ENCODE measurements at regions not wholly inside any gene's neighbourhood (a gene's known extent, or its start where the extent isn't known, plus 50 kb on each side); places are given as distances from the start of the nearest gene placed in this dataset.

DNA sequence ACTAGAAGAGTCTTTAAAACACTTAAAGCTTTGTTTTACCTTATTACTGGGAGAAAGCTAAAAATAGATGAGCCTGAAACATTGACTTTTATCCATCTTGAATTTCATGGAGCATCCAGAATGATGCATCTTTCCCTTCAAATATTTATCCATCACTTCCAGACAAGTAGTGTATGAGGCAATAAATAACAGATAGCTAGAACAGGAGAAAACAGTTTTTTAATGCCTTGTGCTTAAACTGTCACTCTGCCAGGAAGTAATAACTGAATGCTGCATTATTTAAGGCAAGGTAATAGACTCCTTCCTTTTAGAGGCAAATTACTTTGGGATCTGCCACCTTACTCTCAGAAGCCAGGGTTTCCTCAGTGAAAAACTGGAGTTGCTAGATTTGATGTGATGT is 225.8 kb upstream of the NAALADL2 start:
- TF ChIP-seq, protein P1, sequence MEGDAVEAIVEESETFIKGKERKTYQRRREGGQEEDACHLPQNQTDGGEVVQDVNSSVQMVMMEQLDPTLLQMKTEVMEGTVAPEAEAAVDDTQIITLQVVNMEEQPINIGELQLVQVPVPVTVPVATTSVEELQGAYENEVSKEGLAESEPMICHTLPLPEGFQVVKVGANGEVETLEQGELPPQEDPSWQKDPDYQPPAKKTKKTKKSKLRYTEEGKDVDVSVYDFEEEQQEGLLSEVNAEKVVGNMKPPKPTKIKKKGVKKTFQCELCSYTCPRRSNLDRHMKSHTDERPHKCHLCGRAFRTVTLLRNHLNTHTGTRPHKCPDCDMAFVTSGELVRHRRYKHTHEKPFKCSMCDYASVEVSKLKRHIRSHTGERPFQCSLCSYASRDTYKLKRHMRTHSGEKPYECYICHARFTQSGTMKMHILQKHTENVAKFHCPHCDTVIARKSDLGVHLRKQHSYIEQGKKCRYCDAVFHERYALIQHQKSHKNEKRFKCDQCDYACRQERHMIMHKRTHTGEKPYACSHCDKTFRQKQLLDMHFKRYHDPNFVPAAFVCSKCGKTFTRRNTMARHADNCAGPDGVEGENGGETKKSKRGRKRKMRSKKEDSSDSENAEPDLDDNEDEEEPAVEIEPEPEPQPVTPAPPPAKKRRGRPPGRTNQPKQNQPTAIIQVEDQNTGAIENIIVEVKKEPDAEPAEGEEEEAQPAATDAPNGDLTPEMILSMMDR (IDR thresholded peaks at IDR 0.05; ENCODE audit: low read depth, low read length, missing control alignments), result no peak
- no peak overlapping the region for H3K4me3 ChIP-seq (ENCODE audit: low read depth, low read length)
- no peak for DNase-seq (ENCODE audit: low read depth)
- in situ Hi-C loops (cut with HindIII; ENCODE audit: low sequenced_read_pairs), result no loop called here

DNA sequence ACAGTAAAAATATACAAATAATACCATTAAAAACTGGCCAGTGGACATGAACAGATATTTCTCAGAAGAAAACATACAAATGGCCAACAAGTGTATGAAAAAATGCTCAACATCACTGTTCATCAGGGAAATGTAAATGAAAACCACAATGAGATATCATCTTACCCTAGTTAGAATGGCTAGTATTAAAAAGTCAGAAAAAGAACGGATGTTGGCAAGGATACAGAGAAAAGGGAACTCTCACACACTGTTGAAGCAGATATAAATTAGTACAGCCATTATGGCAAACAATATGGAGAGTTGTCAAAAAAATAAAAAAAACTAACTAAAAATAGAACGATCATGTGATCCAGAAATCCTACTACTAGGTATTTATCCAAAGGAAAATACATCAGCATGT is 222.7 kb upstream of the NAALADL2 start:
- no peak overlapping the region for H3K4me3 ChIP-seq (ENCODE audit: low read depth, low read length)
- no peak for DNase-seq (ENCODE audit: low read depth)
- in situ Hi-C loops (cut with HindIII; ENCODE audit: low sequenced_read_pairs), result no loop called here
- TF ChIP-seq, protein P1 (IDR thresholded peaks at IDR 0.05; ENCODE audit: low read depth, low read length, missing control alignments), result no peak

DNA sequence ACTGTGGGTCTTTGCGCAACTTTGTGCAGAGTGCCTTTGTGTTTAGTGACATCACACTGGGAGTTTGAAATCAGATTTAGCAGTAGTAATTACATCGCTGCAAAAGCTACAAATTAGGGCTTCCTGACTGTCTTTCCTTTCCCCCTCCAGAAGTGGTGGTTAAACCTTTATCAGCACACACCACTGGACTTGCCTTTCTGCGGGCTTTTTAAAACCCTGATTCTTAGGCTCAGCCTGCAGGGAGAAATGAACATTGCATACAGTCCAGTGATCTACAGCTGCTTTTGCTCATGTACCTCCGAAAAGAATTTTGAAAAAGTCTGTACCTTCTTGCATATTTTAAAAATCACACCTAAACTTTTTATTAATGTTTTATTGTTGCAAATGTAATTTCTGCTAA is 219.7 kb upstream of the NAALADL2 start:
- no peak overlapping the region for H3K4me3 ChIP-seq (ENCODE audit: low read depth, low read length)
- TF ChIP-seq, protein P1 (IDR thresholded peaks at IDR 0.05; ENCODE audit: low read depth, low read length, missing control alignments), result no peak
- in situ Hi-C loops (cut with HindIII; ENCODE audit: low sequenced_read_pairs), result no loop called here
- DNase-seq (ENCODE audit: low read depth), result no peak

DNA sequence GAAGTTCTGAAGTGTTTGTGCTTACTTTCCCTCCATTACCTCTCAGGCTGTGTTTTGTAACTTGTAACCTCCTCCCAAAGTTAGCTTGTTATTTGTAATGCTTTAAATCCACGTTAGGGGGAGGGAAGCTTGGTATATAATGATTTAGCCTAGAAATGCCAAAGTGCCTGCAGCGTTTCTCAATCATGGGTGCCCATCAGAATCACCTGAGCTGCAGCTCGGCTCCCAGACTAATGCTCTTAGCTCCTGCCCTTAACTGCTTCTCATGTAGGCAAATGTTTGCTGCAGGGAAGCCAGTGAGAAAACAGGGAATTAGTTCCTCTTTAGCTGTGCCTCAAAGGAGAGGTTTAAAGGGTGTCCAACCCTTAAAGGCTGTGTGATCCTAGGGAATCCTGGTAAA is 219.2 kb upstream of the NAALADL2 start:
- DNase-seq (ENCODE audit: low read depth), result no peak
- TF ChIP-seq, protein P1 (IDR thresholded peaks at IDR 0.05; ENCODE audit: low read depth, low read length, missing control alignments), result no peak
- no peak overlapping the region for H3K4me3 ChIP-seq (ENCODE audit: low read depth, low read length)
- in situ Hi-C loops (cut with HindIII; ENCODE audit: low sequenced_read_pairs), result no loop called here

DNA sequence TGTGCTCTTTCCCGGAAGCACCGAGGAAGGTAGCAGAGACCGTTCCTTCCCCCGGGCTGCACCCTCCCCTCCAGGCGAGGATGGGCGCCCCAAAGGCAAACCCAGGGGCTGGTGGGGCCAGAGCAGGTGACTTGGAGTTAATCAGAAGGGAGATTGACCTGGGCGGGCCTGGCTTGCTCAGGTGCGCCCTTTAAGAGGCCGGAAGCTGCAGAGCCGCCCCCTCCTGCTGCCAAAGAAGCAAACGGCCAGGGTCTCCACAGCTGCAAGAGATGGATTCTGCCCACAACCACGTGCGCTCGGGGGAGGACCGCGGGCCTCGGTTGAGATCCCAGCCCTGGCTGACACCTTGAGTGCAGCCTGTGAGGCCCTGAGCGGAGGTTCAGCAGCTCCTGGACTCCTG is 218.2 kb upstream of the NAALADL2 start:
- H3K4me3 ChIP-seq (ENCODE audit: low read depth, low read length), result no peak overlapping the region
- no peak for DNase-seq (ENCODE audit: low read depth)
- TF ChIP-seq, protein P1 (IDR thresholded peaks at IDR 0.05; ENCODE audit: low read depth, low read length, missing control alignments), result no peak
- in situ Hi-C loops (cut with HindIII; ENCODE audit: low sequenced_read_pairs), result no loop called here

DNA sequence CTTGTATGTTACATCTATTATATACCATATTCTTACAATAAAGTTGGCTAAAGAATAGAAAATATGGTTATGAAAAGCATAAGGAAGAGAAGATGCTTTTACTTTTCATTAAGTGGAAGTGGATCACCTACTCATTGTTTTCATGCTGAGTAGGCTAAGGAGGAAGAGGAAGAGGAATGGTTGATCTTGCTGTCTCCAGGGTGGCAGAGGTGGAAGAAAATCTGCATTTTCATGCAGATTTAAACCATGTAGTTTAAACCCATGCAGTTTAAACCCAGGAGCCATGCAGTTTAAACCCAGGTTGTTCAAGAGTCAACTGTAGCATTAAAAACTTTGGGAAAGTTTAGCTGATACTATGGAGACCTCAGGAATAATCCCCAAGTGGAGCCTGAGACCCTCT is 214.8 kb upstream of the NAALADL2 start:
- H3K4me3 ChIP-seq (ENCODE audit: low read depth, low read length), result no peak overlapping the region
- no peak for DNase-seq (ENCODE audit: low read depth)
- TF ChIP-seq, protein P1 (IDR thresholded peaks at IDR 0.05; ENCODE audit: low read depth, low read length, missing control alignments), result no peak
- in situ Hi-C loops (cut with HindIII; ENCODE audit: low sequenced_read_pairs), result no loop called here

DNA sequence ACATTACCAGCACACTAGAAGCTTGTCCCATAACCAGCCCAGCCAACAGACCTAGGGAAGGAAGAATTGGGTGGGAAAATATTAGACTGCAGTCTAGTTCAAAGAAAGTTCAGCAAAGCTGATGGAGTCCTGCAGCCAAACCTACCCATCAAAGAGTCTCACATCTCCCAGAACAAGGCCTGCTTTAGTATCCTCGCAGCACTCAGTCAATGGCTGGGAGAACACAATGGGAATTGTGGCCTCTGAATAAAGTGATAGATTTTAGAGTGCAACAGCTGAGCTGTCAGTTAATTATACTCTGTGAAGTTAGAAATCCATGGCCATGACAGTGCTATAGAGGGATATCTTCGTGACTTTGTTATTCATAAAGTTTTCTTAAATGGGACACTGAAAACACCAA is 207.2 kb upstream of the NAALADL2 start:
- no peak for DNase-seq (ENCODE audit: low read depth)
- in situ Hi-C loops (cut with HindIII; ENCODE audit: low sequenced_read_pairs), result no loop called here
- no peak overlapping the region for H3K4me3 ChIP-seq (ENCODE audit: low read depth, low read length)
- TF ChIP-seq, protein P1 (IDR thresholded peaks at IDR 0.05; ENCODE audit: low read depth, low read length, missing control alignments), result no peak

Measured in astrocyte of the cerebellum (primary cell).